GM12873 (cell line): ENCODE measurements at regions not wholly inside any gene's neighbourhood (a gene's known extent, or its start where the extent isn't known, plus 50 kb on each side); places are given as distances from the start of the nearest gene placed in this dataset.

Experiments used
- CTCF ChIP-seq: IDR thresholded peaks from 2 replicates; pipeline ENCODE4 v1.5.1; 2012; ENCODE audit warnings: low read depth, mild to moderate bottlenecking, moderate library complexity, low read length, control low read depth; ENCODE audit not compliant: insufficient read depth; ENCODE audit errors: missing control alignments

GRCh38 chr15:38130740-38131498 is 121.7 kb upstream of the SPRED1 start:
- no peak for TF ChIP-seq CTCF

- TF ChIP-seq CTCF, result no peak
These were observed 118.4 kb upstream of the SPRED1 start for GRCh38 chr15:38134252-38134651.

- no peak for TF ChIP-seq CTCF
These were observed 107.7 kb upstream of the SPRED1 start for GRCh38 chr15:38144921-38145320.

- TF ChIP-seq CTCF, result no peak
These were observed 107.0 kb upstream of the SPRED1 start for GRCh38 chr15:38145651-38146111.

- TF ChIP-seq CTCF, result no peak
These were observed 105.4 kb upstream of the SPRED1 start for GRCh38 chr15:38147246-38147645.

GRCh38 chr15:38148471-38148870 is 104.2 kb upstream of the SPRED1 start:
- no peak for TF ChIP-seq CTCF

- TF ChIP-seq CTCF, result no peak
These were observed 103.3 kb upstream of the SPRED1 start for GRCh38 chr15:38149315-38149714.
